GM23338 (cell line): ENCODE measurements at regions not wholly inside any gene's neighbourhood (a gene's known extent, or its start where the extent isn't known, plus 50 kb on each side); places are given as distances from the start of the nearest gene placed in this dataset.

ENCODE experiments used
- ATAC-seq: fragments of 200-7000 bp; cut with Tn5 transposase; 3 replicates; pipeline ENCODE4 v1.9.1; 2020
- DNase-seq: peaks from one replicate; pipeline ENCODE4 v3.0.0-alpha.2; 2015; ENCODE audit warnings: low spot score
- H2AFZ ChIP-seq: fragments of 200-600 bp; sonication (generic); 2 replicates; pipeline ENCODE4 v1.8.0; 2016; ENCODE audit warnings: antibody characterized with exemption, mild to moderate bottlenecking, moderate library complexity
- H3F3A ChIP-seq: fragments of 200-600 bp; sonication (generic); replicated peaks from 2 replicates; pipeline ENCODE4 v1.8.0; 2017; ENCODE audit warnings: antibody characterized with exemption, mixed run types, low read depth
- H3K27ac ChIP-seq: fragments of 200-600 bp; sonication (generic); 2 replicates; pipeline ENCODE4 v1.6.1; 2016; ENCODE audit warnings: low read depth
- H3K27me3 ChIP-seq: fragments of 200-600 bp; sonication (generic); 2 replicates; pipeline ENCODE4 v1.8.0; 2016; ENCODE audit warnings: mild to moderate bottlenecking, mixed run types, moderate library complexity; ENCODE audit not compliant: insufficient read depth
- H3K36me3 ChIP-seq: fragments of 200-600 bp; sonication (generic); 2 replicates; pipeline ENCODE4 v1.8.0; 2016; ENCODE audit warnings: mild to moderate bottlenecking; ENCODE audit not compliant: insufficient read depth
- H3K4me1 ChIP-seq: fragments of 200-600 bp; sonication (generic); 2 replicates; pipeline ENCODE4 v1.8.0; 2016; ENCODE audit warnings: mild to moderate bottlenecking, moderate library complexity; ENCODE audit not compliant: insufficient read depth
- H3K4me2 ChIP-seq: fragments of 200-600 bp; sonication (generic); 2 replicates; pipeline ENCODE4 v1.7.1; 2017; ENCODE audit warnings: mixed run types
- H3K4me3 ChIP-seq: fragments of 200-600 bp; sonication (generic); 2 replicates; pipeline ENCODE4 v1.6.1; 2016; ENCODE audit warnings: mixed run types
- H3K79me2 ChIP-seq: fragments of 200-600 bp; sonication (generic); replicated peaks from 2 replicates; pipeline ENCODE4 v1.8.0; 2017; ENCODE audit warnings: mild to moderate bottlenecking; ENCODE audit not compliant: insufficient read depth
- H3K9me2 ChIP-seq: fragments of 200-600 bp; sonication (generic); 2 replicates; pipeline ENCODE4 v1.8.0; 2017; ENCODE audit not compliant: insufficient read depth
- H4K20me1 ChIP-seq: fragments of 200-600 bp; sonication (generic); replicated peaks from 2 replicates; pipeline ENCODE4 v1.8.0; 2017; ENCODE audit warnings: mild to moderate bottlenecking; ENCODE audit not compliant: insufficient read depth
- H3K27ac Mint-ChIP-seq: 2 replicates; pipeline ENCODE4 v1.8.0; 2020; ENCODE audit warnings: inconsistent platforms, mild to moderate bottlenecking, moderate library complexity, mixed read lengths
- H3K27me3 Mint-ChIP-seq: 3 replicates; pipeline ENCODE4 v1.8.0; 2022; ENCODE audit warnings: low read depth, mild to moderate bottlenecking, moderate library complexity, mixed read lengths, inconsistent platforms; ENCODE audit not compliant: insufficient read depth, poor library complexity
- H3K36me3 Mint-ChIP-seq: 3 replicates; pipeline ENCODE4 v1.8.0; 2021; ENCODE audit warnings: low read depth, mild to moderate bottlenecking, inconsistent platforms, moderate library complexity, mixed read lengths
- H3K4me1 Mint-ChIP-seq: 3 replicates; pipeline ENCODE4 v1.8.0; 2020; ENCODE audit warnings: mild to moderate bottlenecking, inconsistent platforms, mixed read lengths
- H3K4me3 Mint-ChIP-seq: 3 replicates; pipeline ENCODE4 v1.8.0; 2021; ENCODE audit warnings: moderate library complexity, mild to moderate bottlenecking, inconsistent platforms, mixed read lengths
- H3K9me3 Mint-ChIP-seq: 3 replicates; pipeline ENCODE4 v1.8.0; 2020; ENCODE audit warnings: moderate library complexity, mild to moderate bottlenecking, inconsistent platforms, mixed read lengths
- EZH2 ChIP-seq: fragments of 200-600 bp; sonication (generic); IDR thresholded peaks from one replicate; pipeline ENCODE4 v1.8.0; 2017; ENCODE audit warnings: antibody characterized with exemption, mild to moderate bottlenecking, low read depth; ENCODE audit not compliant: unreplicated experiment
- EZH2phosphoT487 ChIP-seq: fragments of 200-600 bp; sonication (generic); IDR thresholded peaks from one replicate; pipeline ENCODE4 v1.8.1; 2018; ENCODE audit warnings: antibody characterized with exemption; ENCODE audit not compliant: unreplicated experiment
- JUNB ChIP-seq: IDR thresholded peaks from one replicate; pipeline ENCODE4 v1.6.1; 2016; ENCODE audit warnings: antibody characterized with exemption; ENCODE audit not compliant: unreplicated experiment
- NANOG ChIP-seq: IDR thresholded peaks from 2 replicates; pipeline ENCODE4 v1.6.1; 2016; ENCODE audit warnings: antibody characterized with exemption, borderline replicate concordance
- POLR2AphosphoS5 ChIP-seq: IDR thresholded peaks from 2 replicates; pipeline ENCODE4 v1.6.1; 2016; ENCODE audit warnings: antibody characterized with exemption, low read depth
- REST ChIP-seq: IDR thresholded peaks from one replicate; pipeline ENCODE4 v1.6.1; 2018; ENCODE audit warnings: antibody characterized with exemption; ENCODE audit not compliant: unreplicated experiment
- STAT1 ChIP-seq: IDR thresholded peaks from one replicate; pipeline ENCODE4 v1.6.1; 2016; ENCODE audit warnings: antibody characterized with exemption; ENCODE audit not compliant: unreplicated experiment
- ZNF114 ChIP-seq: fragments of 250-450 bp; sonication (Bioruptor Pico); IDR thresholded peaks from 2 replicates; pipeline ENCODE4 v1.5.0; 2020; ENCODE audit warnings: mild to moderate bottlenecking, moderate library complexity
- ZNF331 ChIP-seq: fragments of 250-450 bp; sonication (Bioruptor Pico); IDR thresholded peaks from 2 replicates; pipeline ENCODE4 v1.5.0; 2020; ENCODE audit warnings: low read depth, mild to moderate bottlenecking, moderate library complexity
- ZNF462 ChIP-seq: fragments of 250-450 bp; sonication (Bioruptor Pico); IDR thresholded peaks from 2 replicates; pipeline ENCODE4 v1.5.0; 2020; ENCODE audit warnings: mild to moderate bottlenecking, moderate library complexity
- TF ChIP-seq, protein P1 (sequence below): IDR thresholded peaks from 2 replicates; pipeline ENCODE4 v1.6.1; 2016; ENCODE audit warnings: antibody characterized with exemption
- TF ChIP-seq, protein P2 (sequence below), 2 experiments: fragments of 200-600 bp in 1 of 2; sonication (generic) in 1 of 2; conservative IDR thresholded peaks; 2 replicates each; pipeline versions ENCODE4 v1.5.1 to v1.6.1; 2016 to 2017; ENCODE audit warnings: antibody characterized with exemption in 2 of 2, low read depth in 2 of 2, mild to moderate bottlenecking in 2 of 2, moderate library complexity in 1 of 2

DNA sequence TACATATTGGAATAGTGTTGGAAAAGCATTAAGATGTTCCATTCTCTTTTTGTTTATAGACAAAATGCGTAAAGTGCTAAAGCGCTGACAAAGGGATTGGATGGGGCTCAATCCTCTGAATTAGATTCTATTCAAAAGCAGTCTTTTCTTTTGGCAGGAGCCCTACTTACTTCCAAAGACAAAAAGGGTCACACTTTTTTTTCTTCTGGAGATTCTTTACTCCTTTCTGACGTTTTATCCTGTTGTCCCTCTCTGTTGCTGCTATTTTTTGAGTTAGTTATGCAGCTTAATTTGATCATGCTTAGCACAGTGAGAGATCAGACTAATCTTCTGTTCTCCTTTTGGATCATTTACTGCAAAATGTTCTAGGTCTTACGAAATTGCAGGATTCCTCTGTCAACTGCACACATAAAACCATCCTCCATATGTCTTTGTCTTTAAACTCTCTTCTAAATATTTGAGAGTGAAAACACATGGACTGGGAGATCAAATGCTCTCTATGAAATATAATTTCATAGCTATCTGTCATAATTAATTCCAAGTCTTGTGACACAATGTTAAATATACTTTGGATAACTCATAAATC lies 656.4 kb upstream of the ADGRL2 start:
- Mint-ChIP-seq H3K36me3 (peaks cover 11% of the 10 kb centered on the region; the same call in 2 of the 3 replicates), H3K9me3 (peaks cover 13% of the 10 kb centered on the region; the same call in 2 of the 3 replicates), H3K27me3 (no peaks in the 10 kb centered on the region), H3K4me1 (peaks cover 19% of the 10 kb centered on the region), H3K4me3 (no peak overlapping the region), H3K27ac (no peak overlapping the region)
- Histone ChIP-seq H3K4me2 (peak overlapping the region; percentile 6; the same call in 1 of the 2 replicates), H3K36me3 (no peaks in the 10 kb centered on the region), H3K4me3 (no peak overlapping the region), H3K27me3 (no peaks in the 10 kb centered on the region), H3K9me2 (no peaks in the 10 kb centered on the region), H3K4me1 (peaks cover 28% of the 10 kb centered on the region), H3K27ac (no peak overlapping the region), H2AFZ (no peak overlapping the region), H3K79me2 (no peaks in the 10 kb centered on the region), H3F3A (no peaks in the 10 kb centered on the region), H4K20me1 (no peaks in the 10 kb centered on the region)
- DNase-seq (peak; percentile 42), ATAC-seq (peak; percentile 59)
- TF ChIP-seq, protein P1, sequence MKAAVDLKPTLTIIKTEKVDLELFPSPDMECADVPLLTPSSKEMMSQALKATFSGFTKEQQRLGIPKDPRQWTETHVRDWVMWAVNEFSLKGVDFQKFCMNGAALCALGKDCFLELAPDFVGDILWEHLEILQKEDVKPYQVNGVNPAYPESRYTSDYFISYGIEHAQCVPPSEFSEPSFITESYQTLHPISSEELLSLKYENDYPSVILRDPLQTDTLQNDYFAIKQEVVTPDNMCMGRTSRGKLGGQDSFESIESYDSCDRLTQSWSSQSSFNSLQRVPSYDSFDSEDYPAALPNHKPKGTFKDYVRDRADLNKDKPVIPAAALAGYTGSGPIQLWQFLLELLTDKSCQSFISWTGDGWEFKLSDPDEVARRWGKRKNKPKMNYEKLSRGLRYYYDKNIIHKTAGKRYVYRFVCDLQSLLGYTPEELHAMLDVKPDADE: no peak
- TF ChIP-seq NANOG: no peak
- TF ChIP-seq JUNB: no peak
- no peak for TF ChIP-seq REST
- TF ChIP-seq EZH2: no peak
- TF ChIP-seq POLR2AphosphoS5: no peak
- no peak for TF ChIP-seq EZH2phosphoT487
- TF ChIP-seq ZNF114 (CRISPR knock-in tag): no peak
- TF ChIP-seq ZNF462: no peak
- TF ChIP-seq, protein P2, sequence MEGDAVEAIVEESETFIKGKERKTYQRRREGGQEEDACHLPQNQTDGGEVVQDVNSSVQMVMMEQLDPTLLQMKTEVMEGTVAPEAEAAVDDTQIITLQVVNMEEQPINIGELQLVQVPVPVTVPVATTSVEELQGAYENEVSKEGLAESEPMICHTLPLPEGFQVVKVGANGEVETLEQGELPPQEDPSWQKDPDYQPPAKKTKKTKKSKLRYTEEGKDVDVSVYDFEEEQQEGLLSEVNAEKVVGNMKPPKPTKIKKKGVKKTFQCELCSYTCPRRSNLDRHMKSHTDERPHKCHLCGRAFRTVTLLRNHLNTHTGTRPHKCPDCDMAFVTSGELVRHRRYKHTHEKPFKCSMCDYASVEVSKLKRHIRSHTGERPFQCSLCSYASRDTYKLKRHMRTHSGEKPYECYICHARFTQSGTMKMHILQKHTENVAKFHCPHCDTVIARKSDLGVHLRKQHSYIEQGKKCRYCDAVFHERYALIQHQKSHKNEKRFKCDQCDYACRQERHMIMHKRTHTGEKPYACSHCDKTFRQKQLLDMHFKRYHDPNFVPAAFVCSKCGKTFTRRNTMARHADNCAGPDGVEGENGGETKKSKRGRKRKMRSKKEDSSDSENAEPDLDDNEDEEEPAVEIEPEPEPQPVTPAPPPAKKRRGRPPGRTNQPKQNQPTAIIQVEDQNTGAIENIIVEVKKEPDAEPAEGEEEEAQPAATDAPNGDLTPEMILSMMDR (conservative IDR thresholded peaks at IDR 0.05; ENCODE audit: low read depth in 2 of 2): no peak
- TF ChIP-seq STAT1: no peak
- no peak for TF ChIP-seq ZNF331 (CRISPR knock-in tag)
